Muscle of arm (tissue), 1 donor: ENCODE measurements at regions not wholly inside any gene's neighbourhood (a gene's known extent, or its start where the extent isn't known, plus 50 kb on each side); places are given as distances from the start of the nearest gene placed in this dataset.
"Not testable (repeated sequence)": the region's sequence is repeated elsewhere in the genome, so short reads cannot be mapped to it uniquely, and the experiment has no call there.

Experiments used
- DNase-seq: peaks from one replicate; pipeline ENCODE4 v3.0.0-alpha.2; 2013

DNA sequence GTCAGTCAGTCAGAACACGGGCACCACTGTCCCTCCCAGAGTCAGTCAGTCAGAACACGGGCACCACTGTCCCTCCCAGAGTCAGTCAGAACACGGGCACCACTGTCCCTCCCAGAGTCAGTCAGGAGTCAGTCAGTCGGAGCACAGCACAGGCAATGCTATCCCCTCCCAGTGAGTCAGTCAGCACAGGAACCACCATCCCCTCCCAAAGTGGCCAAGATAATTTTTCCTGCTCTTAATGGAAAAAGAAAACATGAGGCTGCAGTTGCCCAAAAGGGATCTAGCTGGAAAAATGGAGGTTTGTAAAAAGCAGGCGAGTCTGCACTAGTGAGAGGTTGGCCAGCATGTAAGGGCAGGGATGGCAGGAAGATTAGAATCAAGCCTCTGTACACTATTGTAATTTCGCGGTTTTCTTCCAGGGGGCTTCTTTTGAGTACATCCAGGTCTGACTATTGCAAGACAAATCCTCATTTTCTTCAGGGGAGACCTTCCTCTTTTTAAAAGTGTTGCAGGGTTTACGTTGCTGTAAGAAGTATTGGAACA is 213.8 kb downstream of the SIPA1L2 start:
- DNase-seq, result no peak

DNA sequence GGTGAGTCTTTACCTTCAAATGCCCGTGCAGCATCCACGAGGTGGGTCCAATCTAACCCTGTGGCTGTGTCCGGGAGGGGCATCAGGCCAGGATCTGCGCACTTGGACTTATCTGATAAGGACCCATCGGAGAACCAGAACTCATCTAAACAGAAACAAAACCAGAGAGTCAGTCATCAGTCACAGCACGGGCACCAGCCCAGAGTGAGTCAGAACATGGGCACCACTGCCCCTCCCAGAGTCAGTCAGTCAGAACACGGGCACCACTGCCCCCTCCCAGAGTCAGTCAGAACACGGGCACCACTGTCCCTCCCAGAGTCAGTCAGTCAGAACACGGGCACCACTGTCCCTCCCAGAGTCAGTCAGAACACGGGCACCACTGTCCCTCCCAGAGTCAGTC is 214.5 kb downstream of the SIPA1L2 start:
- DNase-seq, result not testable (repeated sequence)

DNA sequence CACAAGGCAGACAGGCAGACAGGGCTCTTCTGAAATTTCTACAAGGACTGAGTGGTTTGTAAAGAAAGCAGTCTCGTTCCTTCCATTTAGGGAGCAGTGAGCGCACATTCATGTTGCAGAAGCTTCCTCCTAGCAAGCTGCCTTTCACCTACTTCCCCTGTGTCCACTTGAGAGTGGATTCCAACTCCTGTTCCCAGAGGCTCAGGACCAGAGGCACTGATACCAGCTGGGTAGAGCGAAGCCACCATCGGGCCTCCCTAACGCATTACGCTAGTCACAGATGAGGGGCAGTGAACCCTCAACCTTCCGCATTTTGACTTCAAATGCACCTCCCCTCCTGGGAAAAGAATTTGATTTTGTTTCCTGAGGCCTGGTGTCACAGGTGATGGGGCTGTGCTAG is 215.8 kb downstream of the SIPA1L2 start:
- DNase-seq, result no peak

DNA sequence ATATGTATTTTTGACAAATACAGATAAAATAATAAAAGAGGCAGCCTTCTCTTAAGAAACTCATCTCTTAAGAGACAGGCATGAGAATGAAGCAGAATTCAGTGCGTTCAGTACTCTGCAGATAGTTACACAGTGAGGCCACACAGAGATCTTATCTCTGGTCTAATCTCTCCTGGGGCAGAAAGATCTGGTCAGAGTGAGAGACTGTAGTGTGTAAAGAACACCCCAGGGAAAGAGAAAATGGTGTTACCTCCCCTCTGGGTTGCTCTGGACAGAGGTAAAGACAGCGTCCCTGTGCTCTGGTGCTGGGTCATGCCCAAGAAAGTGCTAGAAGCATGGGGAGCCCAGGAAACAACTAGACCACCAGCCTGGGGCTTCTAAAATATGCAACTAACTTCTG is 216.3 kb downstream of the SIPA1L2 start:
- DNase-seq, result no peak

DNA sequence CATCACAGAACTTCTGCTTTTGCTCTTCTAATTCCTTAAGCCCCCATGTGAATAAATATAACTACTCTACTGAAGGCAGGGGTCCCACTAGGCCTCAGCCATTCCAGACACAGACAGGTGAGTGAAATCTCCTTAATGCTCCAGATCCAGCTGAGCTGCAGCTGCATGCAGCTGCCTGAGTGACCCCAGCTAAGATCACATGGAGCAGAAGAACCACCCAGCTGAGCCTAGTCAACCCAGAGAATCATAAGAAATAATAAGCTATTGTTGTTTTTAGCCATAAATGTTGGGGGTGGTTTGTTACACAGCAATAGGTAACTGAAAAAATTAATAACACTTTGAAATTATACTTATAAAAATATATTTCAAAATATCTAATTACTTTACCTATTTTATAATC is 220.3 kb downstream of the SIPA1L2 start:
- DNase-seq, result no peak

DNA sequence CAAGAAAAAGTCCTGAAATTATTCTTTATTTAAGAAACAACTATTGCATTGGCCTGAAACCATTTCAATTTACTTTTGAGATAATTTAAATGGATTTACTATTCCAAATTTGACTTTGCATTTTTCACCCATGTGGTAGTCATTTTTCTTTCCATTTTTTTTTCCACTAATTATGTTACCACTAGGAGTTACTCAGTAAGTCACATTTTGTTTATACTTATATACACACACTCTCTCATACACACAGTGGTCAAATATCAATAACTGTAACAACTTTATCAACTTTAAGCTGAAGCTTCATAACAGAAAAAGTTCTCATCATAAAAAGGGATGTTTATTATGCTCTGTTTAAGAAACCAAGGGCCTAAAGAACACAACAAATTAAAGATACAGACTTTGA is 222.8 kb downstream of the SIPA1L2 start:
- DNase-seq, result no peak

DNA sequence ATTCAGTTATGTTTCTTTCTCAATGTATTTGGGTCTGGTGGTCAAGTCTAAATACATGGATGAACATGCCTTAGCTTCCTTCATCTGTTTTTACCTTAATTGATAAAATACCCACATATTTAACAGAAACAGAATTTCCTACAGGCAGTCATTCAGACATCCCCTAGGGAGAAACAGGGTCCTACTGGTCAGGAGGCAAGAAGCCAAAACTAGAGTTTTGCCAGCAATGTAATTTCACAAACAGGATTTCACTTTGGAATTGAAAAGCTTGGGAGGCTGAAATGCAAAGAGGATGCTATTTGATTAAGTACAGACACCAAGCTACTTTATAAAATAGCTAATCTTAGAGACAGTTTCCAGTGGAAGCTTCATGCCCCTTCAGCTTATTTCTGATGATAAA is 224.2 kb downstream of the SIPA1L2 start:
- DNase-seq, result no peak

DNA sequence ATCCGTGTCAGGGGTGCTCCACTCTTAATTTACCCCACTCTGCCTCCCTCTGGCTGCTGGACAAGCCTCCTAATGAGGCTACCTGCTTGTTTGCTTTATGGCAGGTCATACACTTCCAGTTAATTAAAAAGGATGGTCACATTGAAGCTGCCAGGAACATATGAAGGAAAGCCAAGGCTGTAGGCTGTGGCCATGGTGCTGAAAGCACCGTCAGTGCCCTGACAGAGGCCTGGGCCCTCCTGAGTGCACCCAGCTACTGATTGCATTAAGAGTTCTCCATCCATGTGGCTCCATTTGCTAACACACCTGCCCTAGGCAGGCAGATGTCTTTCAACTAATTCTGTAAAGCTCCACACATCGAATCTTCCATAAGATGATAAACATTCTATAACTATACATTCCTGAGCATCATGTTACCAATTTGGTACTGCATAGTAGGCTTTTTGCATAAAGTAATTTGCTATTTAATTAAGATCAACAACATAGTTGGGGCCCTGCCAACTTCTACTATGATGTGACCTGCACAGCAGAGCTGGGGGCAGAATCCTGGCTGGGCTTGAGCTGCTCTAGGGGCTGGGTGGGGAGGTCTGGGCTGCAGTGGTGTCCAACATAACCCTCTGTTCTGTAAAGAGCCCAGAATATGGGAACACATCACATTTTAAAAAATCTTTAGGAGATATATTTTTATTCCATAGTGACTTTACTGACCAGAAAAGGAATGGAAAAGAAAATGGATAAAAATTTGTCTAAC is 224.8 kb downstream of the SIPA1L2 start:
- DNase-seq, result no peak

DNA sequence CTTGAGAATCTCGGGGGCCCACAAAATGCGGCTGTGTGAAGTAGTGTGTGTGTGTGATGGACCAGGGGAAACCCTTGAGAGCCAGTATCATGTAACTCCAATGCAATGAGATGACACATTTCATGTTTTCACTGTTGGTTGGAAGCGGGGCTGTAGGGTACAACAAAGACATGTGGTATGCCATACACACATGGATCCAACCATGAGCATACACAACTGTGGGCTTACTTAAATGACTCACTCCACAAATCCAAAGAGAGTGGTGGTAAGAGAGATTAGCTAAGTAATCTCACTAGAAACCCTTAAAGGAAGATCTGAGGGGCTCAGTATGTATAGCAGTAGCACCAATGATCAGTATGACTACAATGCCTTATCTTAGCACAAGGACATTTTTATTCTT is 225.7 kb downstream of the SIPA1L2 start:
- no peak for DNase-seq

DNA sequence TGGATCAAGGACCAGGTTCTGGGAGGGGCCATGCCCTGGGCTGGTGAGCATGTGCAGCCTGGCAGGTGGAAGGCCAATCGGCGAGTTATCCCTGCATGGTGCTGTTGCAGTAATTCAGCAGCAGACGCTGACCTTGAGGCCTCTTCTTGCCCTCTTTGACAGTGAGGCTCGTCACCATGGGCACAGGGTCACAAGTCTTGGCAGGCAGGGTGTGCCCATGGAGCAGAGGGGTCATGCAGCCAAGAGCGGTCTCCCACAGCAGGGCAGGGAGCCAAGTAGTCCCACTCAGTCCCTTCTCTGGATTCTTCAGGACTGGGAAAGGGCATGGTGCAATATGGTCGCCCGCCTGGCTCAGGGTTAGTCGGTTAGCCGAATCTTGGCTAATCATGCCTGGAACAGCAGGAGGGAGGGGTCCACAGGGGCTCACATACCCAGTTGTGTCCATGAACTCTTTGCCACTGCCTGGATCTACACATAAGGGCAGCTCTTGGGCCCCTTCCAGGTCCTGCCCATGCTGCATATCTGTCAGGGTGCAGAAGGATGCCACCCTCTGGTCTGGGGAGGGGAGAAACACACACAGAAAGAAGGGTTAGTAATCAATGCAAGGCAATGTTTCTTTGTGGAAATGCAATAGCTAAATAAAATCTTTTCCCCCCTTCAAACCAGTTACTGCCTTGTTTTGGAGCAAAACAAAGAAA is 226.8 kb downstream of the SIPA1L2 start:
- no peak for DNase-seq

DNA sequence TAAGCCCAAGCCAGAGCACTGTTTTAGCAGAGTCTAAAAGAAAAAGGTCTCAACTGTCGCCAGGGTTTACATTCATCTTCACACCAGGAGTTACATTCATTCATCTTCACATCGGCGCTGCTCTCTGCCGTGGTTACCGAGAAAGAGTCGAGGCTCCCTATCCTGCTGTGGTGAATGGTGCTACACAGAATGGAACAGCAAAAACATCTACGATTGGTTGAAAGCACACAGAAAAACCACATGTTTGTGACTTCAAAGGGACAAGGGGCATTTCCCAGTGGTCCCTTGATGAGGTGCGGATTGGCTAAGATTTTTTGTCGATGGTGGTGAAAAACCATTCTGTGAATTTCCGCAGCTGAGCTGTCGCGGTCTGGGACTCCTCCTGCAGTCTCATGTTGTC is 231.1 kb downstream of the SIPA1L2 start:
- no peak for DNase-seq

DNA sequence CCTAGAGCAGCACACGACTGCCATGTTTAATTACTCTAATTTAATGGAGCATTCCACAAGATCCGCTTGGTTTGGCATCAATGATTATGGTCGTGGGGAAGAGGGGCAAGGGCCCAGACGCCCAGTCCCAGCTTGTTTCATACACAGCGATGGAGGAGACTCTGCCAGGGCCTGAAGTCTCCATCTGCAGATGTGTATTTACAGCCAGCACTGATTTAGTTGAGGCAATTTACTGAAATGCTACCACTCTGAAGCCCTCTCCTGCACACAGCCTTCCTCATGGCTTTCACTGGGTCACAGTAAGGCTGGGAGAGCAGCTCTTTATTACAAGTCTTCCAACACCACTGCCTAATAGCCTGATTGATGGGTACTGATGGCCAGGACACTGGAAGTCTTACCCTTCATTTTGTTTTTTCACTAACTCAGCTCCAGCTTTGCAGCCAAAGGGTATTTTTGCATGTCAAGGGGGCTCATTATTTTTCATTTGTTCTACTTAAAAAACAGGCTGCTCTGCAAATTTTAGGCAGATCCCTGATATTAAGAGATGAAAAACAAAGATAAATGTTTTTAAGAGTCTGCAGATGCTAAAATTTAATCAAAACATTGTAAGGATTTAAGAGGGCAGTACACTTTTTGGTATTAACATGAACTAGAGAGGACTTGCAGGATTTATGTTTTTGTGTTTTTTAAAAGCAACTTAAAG is 236.3 kb downstream of the SIPA1L2 start:
- no peak for DNase-seq

DNA sequence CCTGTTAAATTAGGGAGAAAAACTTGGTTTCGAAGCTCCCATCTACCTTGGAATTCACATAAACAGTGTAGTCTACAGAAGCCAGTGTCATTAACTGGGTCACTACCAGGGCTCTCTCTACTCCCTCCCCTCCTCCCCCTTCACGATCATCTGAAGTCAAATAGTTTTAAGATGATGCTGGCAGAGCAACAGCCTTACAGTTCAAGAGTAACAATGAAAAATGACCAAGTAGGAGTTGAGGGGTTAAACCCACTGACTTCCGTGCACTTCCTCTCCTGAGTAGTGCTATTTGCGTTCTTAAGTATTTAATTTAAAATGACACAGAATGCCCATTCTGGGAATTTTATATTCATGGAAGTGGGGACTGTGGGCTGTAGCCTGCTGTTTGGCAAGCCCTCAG is 236.9 kb downstream of the SIPA1L2 start:
- DNase-seq, result no peak

DNA sequence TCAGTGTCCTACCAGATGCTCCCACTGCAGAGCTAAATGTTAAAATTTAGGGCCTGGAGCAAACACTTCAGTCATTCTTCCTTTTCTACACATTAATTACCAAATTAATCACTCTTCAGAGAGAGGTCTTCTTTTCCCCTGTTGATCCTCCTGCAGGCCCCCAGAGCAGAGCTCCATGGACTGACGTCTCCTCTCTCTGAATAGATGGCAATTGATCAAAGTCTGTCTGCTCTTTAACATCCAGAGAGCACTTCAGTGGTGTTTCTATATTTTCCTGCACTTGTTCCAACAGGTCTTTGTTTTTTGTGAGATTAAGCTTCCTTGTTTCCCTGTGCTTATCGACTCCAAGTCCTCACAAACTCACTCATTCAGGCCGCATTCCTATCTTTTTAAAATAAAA is 239.3 kb downstream of the SIPA1L2 start:
- no peak for DNase-seq

DNA sequence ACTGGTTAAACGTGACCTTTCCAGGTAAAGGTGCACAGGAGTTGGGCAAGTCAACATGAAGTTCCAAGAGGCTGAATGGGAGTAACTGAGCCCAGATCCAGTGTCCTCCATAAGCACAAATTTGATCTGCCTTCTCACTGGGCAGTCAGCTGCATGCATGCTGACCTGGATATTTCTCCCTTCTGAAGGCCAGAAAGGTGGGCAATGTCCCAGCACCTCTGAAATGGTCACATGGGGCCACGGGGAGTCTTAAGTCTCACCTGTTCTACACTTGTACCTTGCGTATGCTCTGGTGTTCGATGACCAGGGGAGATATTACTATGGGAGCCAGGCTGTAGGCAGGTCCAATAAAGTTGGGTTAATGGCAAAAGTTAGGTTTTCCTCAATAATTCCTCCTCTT is 240.2 kb downstream of the SIPA1L2 start:
- DNase-seq, result no peak

DNA sequence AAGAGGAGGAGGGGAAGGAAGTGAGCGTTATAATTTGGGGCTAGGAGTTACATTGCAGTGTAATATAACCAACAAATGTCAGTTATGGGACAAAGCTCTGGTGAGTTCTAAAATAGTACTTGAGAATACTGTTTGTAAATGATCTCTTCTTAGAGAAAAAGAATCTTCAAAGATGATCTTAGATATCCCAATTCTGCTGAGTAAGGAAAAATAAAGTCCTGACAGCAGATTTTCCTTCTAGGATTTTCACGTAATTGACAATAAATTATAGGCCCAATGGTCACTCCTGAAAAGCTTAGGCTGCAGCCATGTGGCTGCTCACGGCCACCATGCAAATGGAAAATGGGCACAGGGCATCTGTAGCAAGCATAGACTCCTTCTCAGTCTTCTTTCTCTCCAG is 241.6 kb downstream of the SIPA1L2 start:
- DNase-seq, result no peak

DNA sequence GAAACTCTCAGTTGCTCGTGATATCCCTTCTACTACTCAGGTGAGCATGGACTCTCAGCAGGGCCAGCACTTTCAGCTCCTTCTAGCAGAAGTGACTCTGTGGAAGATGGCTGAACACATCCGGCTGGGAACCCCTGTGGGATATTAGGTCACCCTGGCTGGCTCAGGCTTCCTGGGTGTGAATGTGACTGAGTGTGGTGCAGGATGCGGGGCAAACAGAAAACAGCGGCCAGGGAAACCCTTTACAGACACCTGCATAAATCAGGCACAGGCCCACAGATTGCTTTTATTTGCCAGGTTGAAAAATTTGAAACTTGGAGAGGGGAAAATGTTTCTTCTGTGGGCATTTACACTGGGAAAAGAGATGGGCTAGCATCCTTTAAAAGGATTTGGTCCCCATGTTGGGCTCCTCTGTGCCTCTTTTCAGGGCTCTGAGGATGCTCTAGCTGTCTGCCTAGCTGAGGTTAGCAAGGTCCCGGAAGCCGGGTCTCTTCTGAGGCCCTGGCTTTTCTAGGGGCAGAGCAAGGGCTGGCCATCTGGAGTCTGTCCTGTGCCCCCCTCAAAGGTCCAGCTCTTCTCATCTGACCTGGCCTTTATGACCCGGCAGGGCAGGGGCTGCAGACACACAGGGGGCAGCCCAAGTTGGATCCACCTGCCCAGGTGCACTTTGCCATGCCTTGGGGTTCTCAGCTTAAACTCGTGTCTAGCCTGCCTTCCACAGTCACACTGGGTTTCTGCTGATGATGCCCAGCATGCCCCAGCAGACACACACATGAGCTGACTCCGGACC is 243.0 kb downstream of the SIPA1L2 start:
- no peak for DNase-seq

DNA sequence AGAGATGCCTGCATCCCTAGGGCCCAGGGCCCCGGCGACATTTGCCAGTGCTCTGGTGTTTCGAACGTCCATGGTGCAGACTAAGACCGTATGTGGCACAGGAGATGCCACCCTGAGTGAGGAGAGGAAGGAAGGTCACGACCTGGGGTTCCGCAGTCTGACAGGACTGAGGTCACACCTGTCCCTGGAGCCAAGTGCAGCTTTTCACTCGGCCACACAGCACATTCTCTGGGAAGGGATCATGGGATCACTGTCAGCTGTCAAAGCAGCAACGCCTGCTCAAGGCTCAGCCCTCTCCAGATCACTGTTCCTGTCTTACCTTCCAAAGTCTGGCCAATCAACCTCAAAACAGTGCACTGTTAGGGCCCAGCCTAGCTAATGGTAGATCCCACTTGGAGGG is 243.6 kb downstream of the SIPA1L2 start:
- DNase-seq, result no peak

DNA sequence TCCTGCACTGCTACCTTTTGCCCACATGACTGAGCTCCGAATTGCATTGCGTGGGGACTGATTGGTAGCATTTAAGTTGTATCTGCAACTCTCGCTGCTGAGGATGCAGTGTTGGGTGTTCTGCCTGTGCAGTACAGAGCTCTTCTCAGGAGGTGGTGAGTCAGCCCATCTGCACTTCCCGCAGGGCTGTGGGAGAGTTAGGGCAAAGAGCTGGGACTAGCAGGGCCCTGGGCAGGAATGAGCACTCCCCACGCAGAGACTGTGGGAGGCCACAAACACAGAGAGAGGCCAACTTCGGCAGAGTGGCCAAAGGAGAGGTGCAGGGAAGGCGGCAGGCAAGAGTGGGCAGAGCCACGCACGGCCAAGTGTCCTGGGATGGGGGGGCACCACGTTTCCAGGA is 244.7 kb downstream of the SIPA1L2 start:
- no peak for DNase-seq

DNA sequence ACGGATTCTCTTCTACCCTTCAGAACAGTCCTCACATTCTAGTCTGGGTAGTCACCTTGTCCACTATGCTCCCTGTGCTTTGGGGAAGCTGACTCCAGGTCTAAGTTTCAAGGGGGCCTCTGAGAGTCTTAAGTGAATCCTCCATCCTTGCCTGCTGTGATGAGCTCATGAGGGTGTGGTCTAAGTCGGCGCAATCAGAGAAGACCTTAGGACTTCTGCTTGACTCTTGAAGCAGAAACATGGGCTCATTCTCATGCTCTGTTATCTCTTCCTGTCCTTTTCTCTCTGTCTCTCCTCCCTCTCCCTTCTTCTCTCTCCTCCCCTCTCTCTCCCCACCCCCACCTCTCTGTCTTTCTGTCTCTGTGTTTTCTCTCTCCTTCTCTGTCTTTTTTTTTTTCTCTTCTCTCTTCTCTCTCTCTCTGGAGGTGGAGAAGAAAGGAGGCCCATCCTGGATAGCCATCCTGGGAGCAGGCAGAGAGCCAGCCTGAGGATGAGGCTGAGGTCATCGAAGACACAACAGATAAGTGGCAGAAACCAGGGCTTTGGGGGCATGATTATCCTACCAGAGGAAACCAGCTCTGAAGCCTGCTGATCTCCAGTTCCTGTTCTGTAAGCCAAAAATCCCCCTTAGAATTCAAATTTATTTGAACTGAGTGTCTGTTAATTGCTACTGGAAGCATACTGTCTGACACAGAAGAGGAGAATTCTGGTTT is 245.6 kb downstream of the SIPA1L2 start:
- DNase-seq, result no peak

DNA sequence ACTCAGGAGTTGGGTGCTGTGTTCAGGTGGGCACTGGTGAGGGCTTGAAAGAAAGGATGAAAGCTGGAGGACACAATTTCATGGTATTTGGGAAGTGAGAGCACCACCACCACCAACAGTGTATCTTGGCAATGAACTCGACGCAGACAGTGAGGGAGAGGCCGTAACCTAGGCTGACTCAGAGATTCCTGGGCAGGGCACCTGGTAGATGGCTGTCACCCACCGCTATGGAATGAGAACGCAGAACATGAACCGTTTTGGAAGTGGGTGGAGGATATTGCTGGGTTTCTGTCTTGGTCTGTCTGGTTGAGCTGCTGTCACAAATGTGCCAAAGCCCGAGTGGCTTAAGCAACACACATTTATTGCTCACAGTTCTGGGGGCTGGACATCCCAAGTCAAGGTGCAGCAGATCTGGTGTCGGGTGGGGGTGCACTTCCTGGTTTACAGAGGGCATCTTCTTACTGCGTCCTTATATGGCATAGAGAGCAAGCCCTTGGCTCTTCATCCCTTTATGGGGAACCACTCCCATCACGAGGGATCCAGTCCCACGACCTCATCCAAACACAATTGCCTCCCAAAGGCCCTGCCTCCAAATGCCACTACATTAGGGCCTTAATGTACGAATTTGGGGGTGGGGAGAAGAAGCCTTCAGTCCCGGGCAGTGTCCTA is 246.3 kb downstream of the SIPA1L2 start:
- DNase-seq, result no peak
